Neural cell (in vitro differentiated cells): ENCODE measurements at regions not wholly inside any gene's neighbourhood (a gene's known extent, or its start where the extent isn't known, plus 50 kb on each side); places are given as distances from the start of the nearest gene placed in this dataset.

ENCODE experiments used
- MXI1 ChIP-seq: fragments of 450-650 bp; conservative IDR thresholded peaks from 2 replicates; pipeline ENCODE4 v1.6.1; 2014; ENCODE audit warnings: antibody characterized with exemption, mild to moderate bottlenecking; ENCODE audit not compliant: poor library complexity, severe bottlenecking
- TF ChIP-seq, protein P1 (sequence below): fragments of 450-650 bp; IDR thresholded peaks from 2 replicates; pipeline ENCODE4 v1.5.1; 2014; ENCODE audit warnings: antibody characterized with exemption, mild to moderate bottlenecking, moderate library complexity; ENCODE audit not compliant: poor library complexity, severe bottlenecking

DNA sequence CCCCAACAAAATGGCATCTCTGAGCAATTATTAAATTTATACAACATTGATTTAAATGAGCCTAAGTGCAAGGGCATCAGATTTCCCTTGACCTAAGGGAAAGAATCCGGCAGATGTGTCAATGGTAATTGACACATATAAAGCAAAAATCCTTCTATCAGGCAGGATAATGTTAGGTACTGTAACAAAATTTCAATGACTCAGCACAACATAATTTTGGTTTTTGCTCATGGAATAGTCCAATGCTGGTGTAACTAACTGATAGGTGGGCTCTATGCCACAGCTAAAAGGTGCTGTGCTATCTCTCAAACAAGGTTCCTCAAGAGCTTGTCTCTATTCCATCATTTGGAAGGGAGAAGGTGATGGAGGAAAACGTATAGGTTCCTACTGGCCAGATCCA is 68.3 kb upstream of the MEIS1 start:
- TF ChIP-seq MXI1, result no peak
- TF ChIP-seq, protein P1, sequence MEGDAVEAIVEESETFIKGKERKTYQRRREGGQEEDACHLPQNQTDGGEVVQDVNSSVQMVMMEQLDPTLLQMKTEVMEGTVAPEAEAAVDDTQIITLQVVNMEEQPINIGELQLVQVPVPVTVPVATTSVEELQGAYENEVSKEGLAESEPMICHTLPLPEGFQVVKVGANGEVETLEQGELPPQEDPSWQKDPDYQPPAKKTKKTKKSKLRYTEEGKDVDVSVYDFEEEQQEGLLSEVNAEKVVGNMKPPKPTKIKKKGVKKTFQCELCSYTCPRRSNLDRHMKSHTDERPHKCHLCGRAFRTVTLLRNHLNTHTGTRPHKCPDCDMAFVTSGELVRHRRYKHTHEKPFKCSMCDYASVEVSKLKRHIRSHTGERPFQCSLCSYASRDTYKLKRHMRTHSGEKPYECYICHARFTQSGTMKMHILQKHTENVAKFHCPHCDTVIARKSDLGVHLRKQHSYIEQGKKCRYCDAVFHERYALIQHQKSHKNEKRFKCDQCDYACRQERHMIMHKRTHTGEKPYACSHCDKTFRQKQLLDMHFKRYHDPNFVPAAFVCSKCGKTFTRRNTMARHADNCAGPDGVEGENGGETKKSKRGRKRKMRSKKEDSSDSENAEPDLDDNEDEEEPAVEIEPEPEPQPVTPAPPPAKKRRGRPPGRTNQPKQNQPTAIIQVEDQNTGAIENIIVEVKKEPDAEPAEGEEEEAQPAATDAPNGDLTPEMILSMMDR, result no peak
